A673 (cell line): ENCODE measurements at regions not wholly inside any gene's neighbourhood (a gene's known extent, or its start where the extent isn't known, plus 50 kb on each side); places are given as distances from the start of the nearest gene placed in this dataset.
"Not testable (repeated sequence)": the region's sequence is repeated elsewhere in the genome, so short reads cannot be mapped to it uniquely, and the experiment has no call there.

Experiments
- EZH2 ChIP-seq: fragments of 200-600 bp; sonication (generic); IDR thresholded peaks from 2 replicates; pipeline ENCODE4 v1.6.1; 2017; ENCODE audit warnings: borderline replicate concordance, low read depth, mild to moderate bottlenecking, mixed read lengths, antibody characterized with exemption, low read length; ENCODE audit not compliant: poor library complexity, severe bottlenecking
- TF ChIP-seq, protein P1 (sequence below): fragments of 300-800, 200-600 bp; sonication (generic); conservative IDR thresholded peaks from 2 replicates; pipeline ENCODE4 v1.5.1; 2017; ENCODE audit warnings: low read depth, mild to moderate bottlenecking, antibody characterized with exemption, low read length, moderate library complexity, mixed read lengths

DNA sequence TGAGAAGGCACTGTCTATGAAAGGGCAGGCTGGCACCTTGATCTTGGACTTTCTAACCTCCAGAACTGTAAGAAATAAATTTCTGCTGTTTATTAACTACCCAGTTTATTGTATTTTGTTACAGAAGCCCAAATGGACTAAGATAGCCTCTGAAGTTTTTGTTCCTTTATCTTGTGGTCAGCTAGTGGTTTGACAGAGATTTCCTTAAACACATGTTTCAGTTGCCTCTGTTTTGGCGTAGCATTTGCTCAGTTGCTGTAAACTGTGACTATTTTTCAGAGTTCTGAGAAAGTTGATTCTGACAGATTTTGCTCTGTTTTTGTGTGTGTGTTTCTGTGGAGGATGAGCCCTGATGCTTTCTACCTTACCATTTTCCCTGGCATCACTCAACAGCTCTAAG lies 119.0 kb downstream of the SPATA31A1 start:
- TF ChIP-seq, protein P1, sequence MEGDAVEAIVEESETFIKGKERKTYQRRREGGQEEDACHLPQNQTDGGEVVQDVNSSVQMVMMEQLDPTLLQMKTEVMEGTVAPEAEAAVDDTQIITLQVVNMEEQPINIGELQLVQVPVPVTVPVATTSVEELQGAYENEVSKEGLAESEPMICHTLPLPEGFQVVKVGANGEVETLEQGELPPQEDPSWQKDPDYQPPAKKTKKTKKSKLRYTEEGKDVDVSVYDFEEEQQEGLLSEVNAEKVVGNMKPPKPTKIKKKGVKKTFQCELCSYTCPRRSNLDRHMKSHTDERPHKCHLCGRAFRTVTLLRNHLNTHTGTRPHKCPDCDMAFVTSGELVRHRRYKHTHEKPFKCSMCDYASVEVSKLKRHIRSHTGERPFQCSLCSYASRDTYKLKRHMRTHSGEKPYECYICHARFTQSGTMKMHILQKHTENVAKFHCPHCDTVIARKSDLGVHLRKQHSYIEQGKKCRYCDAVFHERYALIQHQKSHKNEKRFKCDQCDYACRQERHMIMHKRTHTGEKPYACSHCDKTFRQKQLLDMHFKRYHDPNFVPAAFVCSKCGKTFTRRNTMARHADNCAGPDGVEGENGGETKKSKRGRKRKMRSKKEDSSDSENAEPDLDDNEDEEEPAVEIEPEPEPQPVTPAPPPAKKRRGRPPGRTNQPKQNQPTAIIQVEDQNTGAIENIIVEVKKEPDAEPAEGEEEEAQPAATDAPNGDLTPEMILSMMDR: not testable (repeated sequence)
- TF ChIP-seq EZH2: not testable (repeated sequence)
